SU-DHL-6 (cell line): ENCODE measurements at regions not wholly inside any gene's neighbourhood (a gene's known extent, or its start where the extent isn't known, plus 50 kb on each side); places are given as distances from the start of the nearest gene placed in this dataset.

Source experiments
- CTCF ChIP-seq: fragments of 200-600 bp; sonication (generic); IDR thresholded peaks from one replicate; pipeline ENCODE4 v1.5.1; 2017; ENCODE audit warnings: antibody characterized with exemption, mild to moderate bottlenecking, low read length, moderate library complexity; ENCODE audit not compliant: insufficient read depth, poor library complexity, severe bottlenecking
- EZH2phosphoT487 ChIP-seq: fragments of 200-600 bp; sonication (generic), shearing (Covaris generic); conservative IDR thresholded peaks from 2 replicates; pipeline ENCODE4 v1.6.1; 2018; ENCODE audit warnings: mild to moderate bottlenecking, antibody characterized with exemption, low read length, moderate library complexity, mixed read lengths

DNA sequence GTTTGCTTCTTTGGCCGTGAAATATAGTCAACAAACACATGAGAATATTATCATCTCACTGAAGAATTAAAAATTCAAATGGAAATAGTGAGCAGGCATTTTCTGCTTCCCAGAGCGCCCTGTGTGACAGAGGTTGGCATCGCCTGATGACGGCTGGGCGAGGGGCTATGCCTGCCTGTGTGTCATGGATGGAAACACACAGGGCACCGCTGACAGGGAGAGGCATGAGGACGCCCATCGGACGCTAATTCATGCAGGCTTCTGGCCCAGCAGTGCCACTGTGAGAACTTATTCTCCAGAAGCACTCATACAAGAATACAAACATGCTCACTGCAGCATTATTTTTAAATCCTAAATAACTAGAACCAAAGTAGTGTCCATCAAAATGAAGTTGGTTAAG is 61.4 kb upstream of the OTOS start:
- TF ChIP-seq CTCF = no peak
- TF ChIP-seq EZH2phosphoT487 = no peak
